Common myeloid progenitor, CD34-positive (primary cell): ENCODE measurements at regions not wholly inside any gene's neighbourhood (a gene's known extent, or its start where the extent isn't known, plus 50 kb on each side); places are given as distances from the start of the nearest gene placed in this dataset.

ENCODE experiments used
- CTCF ChIA-PET: fragments of 350-600 bp; sonication (Branson Sonifier 250); formaldehyde crosslinking; loops from one replicate; lab custom pipeline; 2021; ENCODE audit warnings: antibody characterized with exemption; lab: Charles Lee
- POLR2A ChIA-PET: fragments of 350-600 bp; sonication (Branson Sonifier 250); formaldehyde crosslinking; loops from one replicate; lab custom pipeline; 2021; ENCODE audit warnings: antibody characterized with exemption; lab: Charles Lee
- DNase-seq, 3 donors: peaks; one replicate each; pipeline versions ENCODE4 v3.0.0 to v3.0.0-alpha.2; 2013
- H3K27ac ChIP-seq, 2 experiments: 1 replicate in 1 of 2; 2 replicates in 1 of 2; pipeline ENCODE4 v1.7.0; 2013; ENCODE audit warnings: inconsistent platforms in 2 of 2, low read length in 2 of 2, mild to moderate bottlenecking in 2 of 2, low read depth in 1 of 2, moderate library complexity in 1 of 2; ENCODE audit not compliant: severe bottlenecking in 2 of 2, insufficient read depth in 1 of 2, poor library complexity in 1 of 2
- H3K27me3 ChIP-seq, 5 experiments: replicated peaks in 2 of 5; 1 replicate in 3 of 5; 2 replicates in 2 of 5; pipeline versions ENCODE4 v1.6.1 to v1.7.0; 2013; ENCODE audit warnings: low read length in 4 of 5, mild to moderate bottlenecking in 2 of 5, moderate library complexity in 2 of 5, inconsistent platforms in 1 of 5; ENCODE audit not compliant: insufficient read depth in 5 of 5, control insufficient read depth in 4 of 5
- H3K36me3 ChIP-seq, 4 experiments: 1 replicate in 2 of 4; 2 replicates in 2 of 4; pipeline versions ENCODE4 v1.6.1 to v1.7.0; 2013; ENCODE audit warnings: low read length in 3 of 4, control low read depth in 1 of 4, mild to moderate bottlenecking in 1 of 4; ENCODE audit not compliant: control insufficient read depth in 4 of 4, insufficient read depth in 4 of 4
- H3K4me1 ChIP-seq, 4 experiments: 1 replicate in 3 of 4; 2 replicates in 1 of 4; pipeline versions ENCODE4 v1.6.1 to v1.7.1; 2013; ENCODE audit warnings: low read length in 3 of 4, mild to moderate bottlenecking in 3 of 4, control low read depth in 1 of 4, inconsistent platforms in 1 of 4, moderate library complexity in 1 of 4; ENCODE audit not compliant: control insufficient read depth in 4 of 4, insufficient read depth in 4 of 4; ENCODE audit errors: control extremely low read depth in 1 of 4
- H3K4me3 ChIP-seq, 7 experiments: 1 replicate in 4 of 7; 2 replicates in 3 of 7; pipeline versions ENCODE4 v1.5.1 to v1.7.0; 2013; ENCODE audit warnings: mild to moderate bottlenecking in 7 of 7, low read length in 6 of 7, moderate library complexity in 6 of 7, inconsistent platforms in 2 of 7, low read depth in 2 of 7, control low read depth in 1 of 7; ENCODE audit not compliant: insufficient read depth in 4 of 7, control insufficient read depth in 1 of 7; ENCODE audit errors: extremely low read depth in 1 of 7
- H3K9me3 ChIP-seq, 5 experiments: 1 replicate in 4 of 5; 2 replicates in 1 of 5; pipeline versions ENCODE4 v1.6.1 to v1.7.1; 2013; ENCODE audit warnings: low read length in 4 of 5, mild to moderate bottlenecking in 2 of 5, inconsistent platforms in 1 of 5, low read depth in 1 of 5, moderate library complexity in 1 of 5; ENCODE audit not compliant: control insufficient read depth in 4 of 5, insufficient read depth in 2 of 5; ENCODE audit errors: control extremely low read depth in 1 of 5
- WGBS: methylation state at CpG from one replicate; pipeline ENCODE4 v1.1.5; 2013; ENCODE audit not compliant: insufficient coverage; 5-methylcytosine and 5-hydroxymethylcytosine counted together

- no peaks in the 10 kb centered on the region for H3K4me1 ChIP-seq
- POLR2A ChIA-PET, result no interaction called here
Observed at GRCh38 chr6:169317441-169318202, 64.0 kb upstream of the THBS2 start.

GRCh38 chr6:169316651-169317050 is 63.0 kb upstream of the THBS2 start:
- no peak for DNase-seq
- WGBS, result 91% methylated on average over 1 of the region's 5 CpGs
- Histone ChIP-seq H3K4me1 (no peaks in the 10 kb centered on the region), H3K27me3 (no peaks in the 10 kb centered on the region), H3K36me3 (no peaks in the 10 kb centered on the region), H3K9me3 (no peaks in the 10 kb centered on the region), H3K27ac (no peak overlapping the region), H3K4me3 (no peak overlapping the region)
- POLR2A ChIA-PET, result no interaction called here
- CTCF ChIA-PET, result no interaction called here

More at GRCh38 chr6:169317441-169318202, 64.0 kb upstream of the THBS2 start:
- no peaks in the 10 kb centered on the region for H3K27me3 ChIP-seq
- CTCF ChIA-PET, result no interaction called here
- no peak for DNase-seq
- no peak overlapping the region for H3K4me3 ChIP-seq
- WGBS, result 92% methylated on average over 25 of the region's 26 CpGs
- H3K36me3 ChIP-seq, result no peaks in the 10 kb centered on the region
- H3K27ac ChIP-seq, result no peak overlapping the region
- H3K9me3 ChIP-seq, result no peaks in the 10 kb centered on the region

GRCh38 chr6:169315830-169316614 is 62.4 kb upstream of the THBS2 start:
- no peak overlapping the region for H3K27ac ChIP-seq
- CTCF ChIA-PET, result no interaction called here
- POLR2A ChIA-PET, result no interaction called here
- no peaks in the 10 kb centered on the region for H3K36me3 ChIP-seq
- 100% methylated on average over 4 of the region's 12 CpGs for WGBS
- H3K4me3 ChIP-seq, result no peak overlapping the region
- no peaks in the 10 kb centered on the region for H3K27me3 ChIP-seq
- no peaks in the 10 kb centered on the region for H3K4me1 ChIP-seq
- no peaks in the 10 kb centered on the region for H3K9me3 ChIP-seq
- no peak for DNase-seq

- POLR2A ChIA-PET, result no interaction called here
- Histone ChIP-seq H3K36me3 (no peaks in the 10 kb centered on the region), H3K27me3 (no peaks in the 10 kb centered on the region), H3K4me1 (no peaks in the 10 kb centered on the region), H3K4me3 (no peak overlapping the region), H3K9me3 (no peaks in the 10 kb centered on the region), H3K27ac (no peak overlapping the region)
- 92% methylated on average over 22 of the region's 22 CpGs for WGBS
- DNase-seq, result no peak
- CTCF ChIA-PET, result no interaction called here
Observed at GRCh38 chr6:169313347-169314010, 59.8 kb upstream of the THBS2 start.

- Histone ChIP-seq H3K36me3 (no peaks in the 10 kb centered on the region), H3K27ac (no peak overlapping the region), H3K9me3 (peaks cover 0 to 1% (median 0%) of the 10 kb centered on the region in 5 experiments), H3K27me3 (no peaks in the 10 kb centered on the region), H3K4me1 (no peaks in the 10 kb centered on the region), H3K4me3 (no peak overlapping the region)
- 93% methylated on average over 9 of the region's 14 CpGs for WGBS
- ChIA-PET CTCF (no interaction called here), POLR2A (no interaction called here)
- no peak for DNase-seq
Observed at GRCh38 chr6:169312658-169313346, 59.2 kb upstream of the THBS2 start.

GRCh38 chr6:169310983-169311382 is 57.3 kb upstream of the THBS2 start:
- H3K36me3 ChIP-seq, result no peaks in the 10 kb centered on the region
- DNase-seq, result no peak
- no peak overlapping the region for H3K4me3 ChIP-seq
- H3K9me3 ChIP-seq, result peaks cover 0 to 1% (median 0%) of the 10 kb centered on the region in 5 experiments
- H3K27ac ChIP-seq, result no peak overlapping the region
- POLR2A ChIA-PET, result no interaction called here
- CTCF ChIA-PET, result no interaction called here
- WGBS, result 100% methylated on average over 1 of the region's 3 CpGs
- H3K4me1 ChIP-seq, result no peaks in the 10 kb centered on the region
- no peaks in the 10 kb centered on the region for H3K27me3 ChIP-seq
